ENCODE measurements at regions not wholly inside any gene's neighbourhood (a gene's known extent, or its start where the extent isn't known, plus 50 kb on each side); places are given as distances from the start of the nearest gene placed in this dataset.

- TF ChIP-seq CTCF (IDR thresholded peaks at IDR 0.05) (no peak), POLR2A (IDR thresholded peaks at IDR 0.05) (no peak), EP300 (IDR thresholded peaks at IDR 0.05) (no peak), POLR2AphosphoS5 (IDR thresholded peaks at IDR 0.05) (no peak)
These were observed 200.3 kb downstream of the ICE1 start for GRCh38 chr5:5622806-5623205.

Data from gastroesophageal sphincter (tissue), 3 donors.